T-helper 22 cell (primary cell): ENCODE measurements at regions not wholly inside any gene's neighbourhood (a gene's known extent, or its start where the extent isn't known, plus 50 kb on each side); places are given as distances from the start of the nearest gene placed in this dataset.
"Not testable (repeated sequence)": the region's sequence is repeated elsewhere in the genome, so short reads cannot be mapped to it uniquely, and the experiment has no call there.

ENCODE experiments used
- DNase-seq: peaks from one replicate; pipeline ENCODE4 v3.0.0-alpha.2; 2020; ENCODE audit warnings: low read depth

GRCh38 chr5:36390640-36391039 lies 88.9 kb upstream of the RANBP3L start:
- no peak for DNase-seq

GRCh38 chr5:36392186-36392585 lies 90.5 kb upstream of the RANBP3L start:
- DNase-seq: no peak

GRCh38 chr5:36392818-36393217 lies 91.1 kb upstream of the RANBP3L start:
- DNase-seq: no peak

GRCh38 chr5:36393656-36394428 lies 92.1 kb upstream of the RANBP3L start:
- no peak for DNase-seq

- DNase-seq: no peak
Observed at GRCh38 chr5:36395260-36395659, 93.6 kb upstream of the RANBP3L start.

GRCh38 chr5:36395947-36396346 lies 94.2 kb upstream of the RANBP3L start:
- DNase-seq: not testable (repeated sequence)

- no peak for DNase-seq
Observed at GRCh38 chr5:36396640-36397039, 94.9 kb upstream of the RANBP3L start.

GRCh38 chr5:36397901-36398536 lies 96.3 kb upstream of the RANBP3L start:
- no peak for DNase-seq

GRCh38 chr5:36402512-36402906 lies 100.8 kb upstream of the RANBP3L start:
- no peak for DNase-seq

- no peak for DNase-seq
Observed at GRCh38 chr5:36403632-36404311, 102.1 kb upstream of the RANBP3L start.

GRCh38 chr5:36406023-36406422 lies 104.3 kb upstream of the RANBP3L start:
- no peak for DNase-seq

- no peak for DNase-seq
Observed at GRCh38 chr5:36407396-36407795, 105.7 kb upstream of the RANBP3L start.

GRCh38 chr5:36409711-36410110 lies 108.0 kb upstream of the RANBP3L start:
- DNase-seq: not testable (repeated sequence)

- not testable (repeated sequence) for DNase-seq
Observed at GRCh38 chr5:36410672-36411071, 109.0 kb upstream of the RANBP3L start.

- DNase-seq: no peak
Observed at GRCh38 chr5:36414869-36415282, 113.2 kb upstream of the RANBP3L start.

- no peak for DNase-seq
Observed at GRCh38 chr5:36416605-36417004, 114.9 kb upstream of the RANBP3L start.

- DNase-seq: no peak
Observed at GRCh38 chr5:36417221-36417620, 115.5 kb upstream of the RANBP3L start.

- DNase-seq: no peak
Observed at GRCh38 chr5:36417668-36418067, 116.0 kb upstream of the RANBP3L start.

GRCh38 chr5:36418152-36418979 lies 116.7 kb upstream of the RANBP3L start:
- no peak for DNase-seq

- DNase-seq: no peak
Observed at GRCh38 chr5:36421256-36421655, 119.6 kb upstream of the RANBP3L start.

GRCh38 chr5:36422952-36423351 lies 121.2 kb upstream of the RANBP3L start:
- no peak for DNase-seq
